Activated CD4-positive, alpha-beta memory T cell treated with anti-CD3 and anti-CD28 coated beads, Interleukin-2, amount 10 ng/mL, durations not matched to agents 7 days and 5 days (primary cell): ENCODE measurements at regions not wholly inside any gene's neighbourhood (a gene's known extent, or its start where the extent isn't known, plus 50 kb on each side); places are given as distances from the start of the nearest gene placed in this dataset.

Experiments
- CTCF ChIA-PET: fragments of 350-600 bp; sonication (Branson Sonifier 250); formaldehyde crosslinking; loops from one replicate; lab custom pipeline; 2021; ENCODE audit warnings: antibody characterized with exemption, inconsistent platforms; lab: Charles Lee
- POLR2A ChIA-PET: fragments of 350-600 bp; sonication (Branson Sonifier 250); formaldehyde crosslinking; loops from one replicate; lab custom pipeline; 2021; ENCODE audit warnings: antibody characterized with exemption; lab: Charles Lee
- DNase-seq: peaks from one replicate; pipeline ENCODE4 v3.0.0-alpha.2; 2020
- H3K27ac Mint-ChIP-seq: one replicate; pipeline ENCODE4 v1.8.0; 2021; ENCODE audit warnings: mild to moderate bottlenecking, mixed read lengths
- H3K27me3 Mint-ChIP-seq: one replicate; pipeline ENCODE4 v1.8.0; 2021; ENCODE audit warnings: mixed read lengths
- H3K36me3 Mint-ChIP-seq: one replicate; pipeline ENCODE4 v1.8.0; 2021; ENCODE audit warnings: low read depth, mixed read lengths
- H3K4me1 Mint-ChIP-seq: one replicate; pipeline ENCODE4 v1.8.0; 2021; ENCODE audit warnings: mixed read lengths
- H3K4me3 Mint-ChIP-seq: one replicate; pipeline ENCODE4 v1.8.0; 2021; ENCODE audit warnings: mild to moderate bottlenecking, mixed read lengths
- H3K9me3 Mint-ChIP-seq: one replicate; pipeline ENCODE4 v1.8.0; 2021; ENCODE audit warnings: mixed read lengths

DNA sequence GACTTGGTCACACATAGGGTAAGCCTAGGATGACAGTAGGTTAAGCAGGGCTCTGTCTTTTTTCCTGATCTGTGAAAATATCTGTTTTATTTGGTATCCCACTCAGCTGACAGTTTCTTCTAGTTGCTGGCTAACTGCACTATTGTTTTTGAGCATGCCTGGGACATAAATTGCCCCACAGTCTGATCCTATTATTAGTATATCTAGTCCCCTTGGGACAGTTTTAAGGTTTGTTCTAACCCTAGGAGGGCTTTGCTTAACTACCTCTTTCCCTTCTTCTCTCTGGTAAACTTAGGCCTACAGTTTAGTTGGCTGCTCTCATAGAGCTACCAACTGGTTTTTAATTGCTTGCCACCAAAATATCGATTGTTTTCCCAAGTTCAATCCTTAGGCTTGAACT lies 446.6 kb downstream of the ARHGEF28 start:
- no peaks in the 10 kb centered on the region for H3K36me3 Mint-ChIP-seq
- ChIA-PET POLR2A (no interaction called here), CTCF (no interaction called here)
- no peak overlapping the region for H3K4me3 Mint-ChIP-seq
- H3K4me1 Mint-ChIP-seq, result no peaks in the 10 kb centered on the region
- peaks cover 6% of the 10 kb centered on the region for H3K27me3 Mint-ChIP-seq
- no peak for DNase-seq
- H3K27ac Mint-ChIP-seq, result no peak overlapping the region
- no peaks in the 10 kb centered on the region for H3K9me3 Mint-ChIP-seq

DNA sequence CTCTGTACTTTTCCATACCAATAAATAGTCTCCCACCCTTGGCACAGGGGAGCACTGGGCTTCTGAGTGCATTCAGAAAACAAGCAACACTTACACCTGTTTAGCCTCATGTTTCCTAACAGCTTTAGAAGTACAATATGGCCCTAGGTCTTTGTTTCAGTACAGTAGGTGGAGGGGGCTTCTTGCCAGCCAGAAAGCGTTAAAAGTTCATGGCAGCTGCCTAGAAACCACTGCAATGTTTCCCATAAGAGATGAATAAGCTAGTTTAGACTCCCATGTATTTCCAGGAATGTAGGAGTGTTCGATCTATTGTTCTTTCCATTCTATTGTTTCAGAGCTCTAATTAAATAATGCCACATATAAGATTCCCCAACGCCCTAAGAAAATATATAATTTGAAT lies 444.8 kb downstream of the ARHGEF28 start:
- H3K9me3 Mint-ChIP-seq, result no peaks in the 10 kb centered on the region
- CTCF ChIA-PET, result no interaction called here
- POLR2A ChIA-PET, result no interaction called here

DNA sequence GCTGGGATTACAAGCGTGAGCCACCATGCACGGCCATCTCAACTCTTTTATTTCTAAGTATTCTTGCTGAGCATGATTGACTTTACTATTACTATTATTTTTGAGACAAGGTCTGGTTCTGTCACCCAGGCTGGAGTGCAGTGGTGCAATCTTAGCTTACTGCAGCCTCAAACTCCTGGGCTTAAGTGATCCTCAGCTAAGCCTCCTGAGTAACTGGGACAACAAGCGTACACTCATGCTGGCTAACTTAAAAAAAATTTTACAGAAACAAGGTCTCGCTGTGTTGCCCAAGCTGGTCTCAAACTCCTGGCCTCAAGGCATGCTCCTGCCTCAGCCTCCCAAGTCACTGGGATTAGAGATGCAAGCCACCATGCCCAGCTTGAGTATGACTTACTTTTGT lies 443.7 kb downstream of the ARHGEF28 start:
- no peaks in the 10 kb centered on the region for H3K4me1 Mint-ChIP-seq
- H3K36me3 Mint-ChIP-seq, result no peaks in the 10 kb centered on the region
- no peaks in the 10 kb centered on the region for H3K9me3 Mint-ChIP-seq
- DNase-seq, result no peak
- ChIA-PET CTCF (no interaction called here), POLR2A (no interaction called here)
- H3K27ac Mint-ChIP-seq, result no peak overlapping the region
- no peak overlapping the region for H3K4me3 Mint-ChIP-seq
- peaks cover 4% of the 10 kb centered on the region for H3K27me3 Mint-ChIP-seq

More for the DNA sequence above, 444.8 kb downstream of the ARHGEF28 start:
- Mint-ChIP-seq H3K4me1 (no peaks in the 10 kb centered on the region), H3K27me3 (peaks cover 4% of the 10 kb centered on the region), H3K36me3 (no peaks in the 10 kb centered on the region), H3K4me3 (no peak overlapping the region), H3K27ac (no peak overlapping the region)
- DNase-seq, result no peak

DNA sequence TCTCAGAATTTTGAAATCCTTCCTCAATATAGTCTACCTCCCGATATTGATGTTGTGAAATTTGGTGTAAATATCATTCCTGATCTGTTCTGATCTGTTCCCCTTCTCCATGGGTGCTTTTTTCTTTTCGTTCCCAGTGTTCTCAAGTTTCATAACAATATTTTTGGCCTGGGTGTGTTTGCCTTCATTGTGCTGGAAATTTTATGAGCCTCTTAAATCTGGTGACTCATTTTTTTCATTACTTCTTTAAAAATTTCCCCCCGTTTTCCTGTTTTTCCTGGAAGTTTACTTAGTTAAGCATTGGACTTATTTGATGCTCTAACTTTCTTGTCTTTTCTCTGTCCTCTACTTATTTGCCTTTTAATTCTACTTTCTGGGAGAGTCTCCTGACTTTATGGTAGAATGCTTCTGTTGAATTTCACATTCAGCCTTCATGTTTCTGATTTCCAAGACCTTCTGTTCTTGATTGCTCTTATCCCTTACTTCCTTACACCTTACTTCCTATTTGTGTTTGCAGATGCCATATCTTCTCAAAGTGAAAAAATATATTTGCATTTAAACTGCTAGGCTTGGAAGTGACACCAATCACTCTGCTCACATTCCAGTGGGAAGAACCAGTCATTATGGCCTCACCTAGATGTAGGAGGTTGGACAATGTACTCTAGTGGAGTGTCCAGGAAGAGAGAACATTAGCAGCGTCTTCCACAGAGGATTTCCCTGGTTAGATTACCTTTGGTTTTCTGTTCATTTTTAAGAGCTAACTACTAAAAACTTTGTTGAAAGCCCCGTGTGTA lies 441.9 kb downstream of the ARHGEF28 start:
- H3K27me3 Mint-ChIP-seq, result peaks cover 8% of the 10 kb centered on the region
- CTCF ChIA-PET, result no interaction called here
- no peak for DNase-seq
- POLR2A ChIA-PET, result no interaction called here
- no peak overlapping the region for H3K4me3 Mint-ChIP-seq
- H3K36me3 Mint-ChIP-seq, result no peaks in the 10 kb centered on the region
- H3K9me3 Mint-ChIP-seq, result no peaks in the 10 kb centered on the region
- no peak overlapping the region for H3K27ac Mint-ChIP-seq
- no peaks in the 10 kb centered on the region for H3K4me1 Mint-ChIP-seq

DNA sequence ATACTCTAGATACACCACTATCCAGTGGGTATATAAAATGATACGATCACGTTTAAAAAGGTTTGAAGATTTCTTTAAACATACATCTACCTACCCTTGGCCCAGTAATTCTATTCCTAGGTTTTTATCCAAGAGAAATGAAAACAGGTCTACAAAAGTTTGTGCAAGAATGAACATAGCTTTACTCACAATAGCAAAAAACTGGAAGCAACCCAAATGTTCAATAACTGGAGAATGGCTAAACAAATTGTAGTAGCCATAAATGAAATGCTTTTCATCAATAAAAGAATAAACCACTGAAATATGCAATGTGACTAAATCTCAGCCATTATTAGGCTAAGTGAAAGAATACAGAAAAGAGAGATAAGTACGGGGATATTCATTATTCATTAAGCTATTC lies 438.9 kb downstream of the ARHGEF28 start:
- no peak overlapping the region for H3K4me3 Mint-ChIP-seq
- no peaks in the 10 kb centered on the region for H3K4me1 Mint-ChIP-seq
- POLR2A ChIA-PET, result no interaction called here
- peaks cover 3% of the 10 kb centered on the region for H3K27me3 Mint-ChIP-seq
- no peak for DNase-seq
- no peak overlapping the region for H3K27ac Mint-ChIP-seq
- CTCF ChIA-PET, result no interaction called here
- no peaks in the 10 kb centered on the region for H3K36me3 Mint-ChIP-seq
- H3K9me3 Mint-ChIP-seq, result no peaks in the 10 kb centered on the region

DNA sequence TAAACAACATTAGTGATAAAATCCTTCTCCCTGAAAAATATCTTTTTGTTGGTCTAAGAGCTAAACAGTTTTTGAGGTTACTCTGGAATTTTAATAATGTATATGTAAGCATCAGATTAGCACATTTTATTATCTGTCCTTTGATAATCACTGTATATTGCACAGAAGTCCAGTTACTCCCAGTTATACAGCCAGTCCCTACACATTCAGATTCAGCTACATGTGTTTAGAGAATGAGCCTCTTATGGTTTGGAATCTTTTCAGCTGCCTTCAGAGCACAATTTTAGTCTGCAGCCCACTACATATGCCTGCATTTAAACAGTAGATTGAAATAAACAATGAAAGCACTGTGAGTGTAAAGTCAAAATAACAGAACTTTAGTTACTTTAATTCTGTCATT lies 438.2 kb downstream of the ARHGEF28 start:
- no peak for DNase-seq
- H3K27ac Mint-ChIP-seq, result no peak overlapping the region
- no peaks in the 10 kb centered on the region for H3K36me3 Mint-ChIP-seq
- ChIA-PET CTCF (no interaction called here), POLR2A (no interaction called here)
- no peaks in the 10 kb centered on the region for H3K4me1 Mint-ChIP-seq
- H3K27me3 Mint-ChIP-seq, result peaks cover 3% of the 10 kb centered on the region
- no peak overlapping the region for H3K4me3 Mint-ChIP-seq
- no peaks in the 10 kb centered on the region for H3K9me3 Mint-ChIP-seq

DNA sequence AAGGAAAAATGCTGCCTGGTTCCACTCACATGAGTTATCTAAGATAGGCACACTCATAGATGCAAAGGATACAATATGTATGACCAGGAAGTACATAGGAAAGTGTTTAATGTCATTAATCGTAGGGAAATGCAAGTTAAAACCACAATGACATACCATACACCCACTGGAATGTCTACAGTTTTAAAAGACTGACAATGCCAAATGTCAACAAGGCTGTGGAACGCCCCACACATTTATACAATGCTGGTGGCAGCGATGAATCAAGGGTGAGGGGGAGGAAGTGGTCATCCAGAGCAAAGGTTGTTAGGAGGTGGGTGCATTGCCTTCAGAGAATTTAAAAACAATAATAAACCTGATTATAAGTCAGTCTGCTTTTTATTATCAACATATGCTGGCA lies 437.8 kb downstream of the ARHGEF28 start:
- POLR2A ChIA-PET, result no interaction called here
- DNase-seq, result no peak
- no peak overlapping the region for H3K27ac Mint-ChIP-seq

DNA sequence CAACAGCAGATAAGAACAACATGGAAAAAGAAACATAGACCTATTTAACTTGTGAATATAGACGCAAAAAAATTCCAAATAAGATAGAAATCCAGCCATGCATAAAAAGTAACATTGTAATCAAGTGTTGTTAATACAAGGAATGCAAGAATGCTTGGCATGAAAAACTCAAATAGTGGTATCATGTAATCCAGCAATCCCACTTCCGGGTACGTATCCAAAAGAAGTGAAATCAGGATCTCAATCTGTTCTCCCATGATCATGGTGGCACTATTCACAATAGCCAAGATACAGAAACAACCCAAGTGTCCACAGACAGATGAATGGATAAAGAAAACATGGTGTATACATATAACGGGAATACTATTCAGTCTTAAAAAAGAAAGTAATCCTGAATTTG lies 437.4 kb downstream of the ARHGEF28 start:
- no peak overlapping the region for H3K4me3 Mint-ChIP-seq
- ChIA-PET CTCF (no interaction called here), POLR2A (no interaction called here)
- H3K27me3 Mint-ChIP-seq, result peaks cover 3% of the 10 kb centered on the region
- DNase-seq, result no peak
- no peaks in the 10 kb centered on the region for H3K36me3 Mint-ChIP-seq
- H3K9me3 Mint-ChIP-seq, result no peaks in the 10 kb centered on the region
- no peaks in the 10 kb centered on the region for H3K4me1 Mint-ChIP-seq
- no peak overlapping the region for H3K27ac Mint-ChIP-seq

More for the DNA sequence above, 437.8 kb downstream of the ARHGEF28 start:
- H3K9me3 Mint-ChIP-seq, result no peaks in the 10 kb centered on the region
- H3K36me3 Mint-ChIP-seq, result no peaks in the 10 kb centered on the region
- CTCF ChIA-PET, result no interaction called here
- no peak overlapping the region for H3K4me3 Mint-ChIP-seq
- peaks cover 3% of the 10 kb centered on the region for H3K27me3 Mint-ChIP-seq
- H3K4me1 Mint-ChIP-seq, result no peaks in the 10 kb centered on the region

DNA sequence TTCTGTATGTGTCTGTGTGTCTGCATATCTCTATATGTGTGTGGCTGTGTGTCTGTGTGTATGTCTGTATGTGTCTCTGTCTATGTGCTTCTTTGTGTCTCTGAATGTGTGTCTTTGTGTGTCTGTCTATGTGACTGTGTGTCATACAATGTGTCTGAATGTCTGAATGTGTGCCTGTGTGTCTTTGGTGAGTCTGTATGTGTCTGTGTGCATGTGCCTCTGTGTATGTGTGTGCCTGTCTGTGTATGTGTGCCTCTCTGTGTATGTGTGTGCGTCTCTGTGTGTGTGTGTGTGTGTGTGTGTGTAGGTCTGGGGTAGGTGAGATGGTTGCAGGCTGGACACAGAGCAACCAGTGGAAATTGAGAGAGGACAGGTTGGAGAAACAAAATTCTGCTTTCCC lies 435.3 kb downstream of the ARHGEF28 start:
- no peak overlapping the region for H3K27ac Mint-ChIP-seq
- no peak overlapping the region for H3K4me3 Mint-ChIP-seq
- CTCF ChIA-PET, result no interaction called here
- H3K4me1 Mint-ChIP-seq, result no peaks in the 10 kb centered on the region
- H3K36me3 Mint-ChIP-seq, result no peaks in the 10 kb centered on the region
- peaks cover 3% of the 10 kb centered on the region for H3K27me3 Mint-ChIP-seq
- H3K9me3 Mint-ChIP-seq, result no peaks in the 10 kb centered on the region
- no peak for DNase-seq
- POLR2A ChIA-PET, result no interaction called here

DNA sequence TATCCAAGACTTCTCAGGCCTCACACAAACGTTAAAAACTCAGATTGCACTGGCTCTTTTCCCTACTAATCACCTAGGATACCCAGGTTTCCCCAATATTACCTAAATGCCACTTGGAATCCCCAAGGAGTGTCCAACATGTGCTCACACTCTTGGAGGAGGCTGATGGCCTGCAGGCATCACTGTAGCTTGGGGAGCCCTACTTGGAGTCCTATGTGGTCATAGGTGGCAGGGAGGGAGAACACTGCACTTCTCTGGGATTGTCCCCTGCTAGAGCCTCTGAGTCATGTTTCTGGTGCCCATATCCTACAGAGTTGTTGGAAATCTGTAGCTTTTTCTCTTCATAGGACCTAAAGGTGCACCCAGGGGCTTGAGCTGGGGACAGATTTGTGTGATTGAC lies 433.7 kb downstream of the ARHGEF28 start:
- ChIA-PET POLR2A (no interaction called here), CTCF (no interaction called here)
- Mint-ChIP-seq H3K27me3 (peaks cover 8% of the 10 kb centered on the region), H3K9me3 (no peaks in the 10 kb centered on the region), H3K36me3 (no peaks in the 10 kb centered on the region), H3K4me1 (no peaks in the 10 kb centered on the region), H3K27ac (no peak overlapping the region), H3K4me3 (no peak overlapping the region)
- DNase-seq, result no peak

DNA sequence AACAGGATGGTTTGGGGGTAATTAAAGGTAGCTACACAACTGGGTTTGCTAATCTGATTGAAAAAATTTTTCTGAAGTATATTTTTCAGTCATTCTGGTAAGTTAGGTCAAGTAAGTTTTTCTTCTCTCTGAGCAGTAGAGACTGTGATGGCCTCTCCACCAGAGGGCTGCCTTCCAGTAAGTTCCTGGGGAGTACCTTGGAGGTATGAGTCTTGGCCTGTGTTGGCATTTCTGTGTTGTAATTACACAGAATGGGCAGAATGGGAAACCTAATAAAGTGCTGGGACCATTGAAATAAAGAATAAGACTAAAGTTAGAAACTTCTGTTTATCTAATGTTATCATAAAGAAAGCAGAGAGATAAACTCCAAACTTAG lies 430.8 kb downstream of the ARHGEF28 start:
- DNase-seq, result no peak
- H3K9me3 Mint-ChIP-seq, result no peaks in the 10 kb centered on the region
- no peaks in the 10 kb centered on the region for H3K4me1 Mint-ChIP-seq
- peaks cover 13% of the 10 kb centered on the region for H3K27me3 Mint-ChIP-seq
- no peak overlapping the region for H3K27ac Mint-ChIP-seq
- POLR2A ChIA-PET, result no interaction called here
- H3K4me3 Mint-ChIP-seq, result no peak overlapping the region
- CTCF ChIA-PET, result no interaction called here
- no peaks in the 10 kb centered on the region for H3K36me3 Mint-ChIP-seq

DNA sequence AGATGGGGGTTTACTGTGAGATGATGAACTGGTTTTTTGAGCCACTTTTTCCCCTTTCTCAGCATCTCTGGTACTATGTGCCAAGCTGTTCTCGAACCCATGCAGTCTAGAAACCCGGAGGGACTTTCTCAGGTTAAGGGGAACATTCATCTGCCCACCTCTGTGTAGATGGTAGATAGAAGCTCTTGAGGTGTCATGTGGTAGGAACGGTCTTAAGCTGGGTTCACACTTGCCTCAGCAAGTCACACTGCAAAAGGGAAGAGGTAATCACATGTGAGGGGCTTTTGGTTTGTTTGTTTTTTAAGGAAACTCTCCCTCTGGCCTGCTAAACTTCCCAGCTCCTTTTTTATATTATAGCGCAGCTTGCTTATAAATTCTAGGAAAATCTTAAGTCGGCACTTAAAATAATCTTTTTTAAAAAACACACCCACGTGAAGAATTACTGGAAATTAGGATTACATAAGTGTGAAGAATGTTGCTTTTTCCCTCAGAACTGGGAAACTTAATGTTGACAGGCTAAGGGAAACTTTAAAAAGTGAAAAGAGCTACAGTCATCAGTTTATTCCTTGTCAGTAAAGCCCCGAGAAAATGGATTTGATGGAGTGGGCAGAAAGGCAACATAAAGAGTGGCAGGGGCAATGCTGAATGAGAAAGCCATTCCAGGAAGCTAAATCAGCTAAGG lies 430.3 kb downstream of the ARHGEF28 start:
- CTCF ChIA-PET, result no interaction called here
- POLR2A ChIA-PET, result no interaction called here
- no peak overlapping the region for H3K27ac Mint-ChIP-seq
- no peak for DNase-seq
- H3K36me3 Mint-ChIP-seq, result no peaks in the 10 kb centered on the region
- no peak overlapping the region for H3K4me3 Mint-ChIP-seq
- H3K4me1 Mint-ChIP-seq, result no peaks in the 10 kb centered on the region
- no peaks in the 10 kb centered on the region for H3K9me3 Mint-ChIP-seq
- peaks cover 13% of the 10 kb centered on the region for H3K27me3 Mint-ChIP-seq

DNA sequence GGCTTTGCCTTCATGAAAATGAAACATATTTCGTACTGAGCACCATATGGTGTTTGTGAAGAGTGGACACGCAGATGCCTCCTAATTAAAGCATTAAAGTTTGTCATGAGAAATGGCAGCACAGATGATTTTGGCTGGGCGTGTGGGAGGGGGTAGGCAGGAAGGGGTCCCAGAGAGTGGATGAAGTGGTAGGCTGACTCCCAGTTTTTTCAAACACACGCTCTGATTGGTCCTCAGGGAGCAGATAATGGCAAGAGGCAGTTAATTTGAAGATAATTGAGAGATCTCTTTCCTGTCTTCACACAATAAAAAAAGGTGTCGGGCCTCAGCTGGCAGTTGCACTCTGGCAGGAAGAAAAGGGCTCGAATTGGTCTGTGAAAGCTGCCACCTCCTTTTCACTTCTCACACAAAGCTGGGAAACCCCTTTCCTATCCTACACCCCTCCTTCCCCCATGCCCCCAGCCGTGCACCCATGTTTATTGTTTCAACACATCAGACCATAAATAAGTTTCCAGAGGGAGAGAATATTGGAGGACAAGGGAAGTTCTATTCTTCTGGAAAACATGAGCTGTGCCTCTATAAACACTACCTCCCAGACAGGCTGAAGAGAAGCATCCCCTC lies 429.6 kb downstream of the ARHGEF28 start:
- Mint-ChIP-seq H3K4me3 (no peak overlapping the region), H3K27ac (no peak overlapping the region), H3K36me3 (no peaks in the 10 kb centered on the region), H3K27me3 (peaks cover 13% of the 10 kb centered on the region), H3K9me3 (no peaks in the 10 kb centered on the region), H3K4me1 (no peaks in the 10 kb centered on the region)
- no peak for DNase-seq
- POLR2A ChIA-PET, result no interaction called here
- CTCF ChIA-PET, result no interaction called here
